ENCODE measurements at regions not wholly inside any gene's neighbourhood (a gene's known extent, or its start where the extent isn't known, plus 50 kb on each side); places are given as distances from the start of the nearest gene placed in this dataset.

DNA sequence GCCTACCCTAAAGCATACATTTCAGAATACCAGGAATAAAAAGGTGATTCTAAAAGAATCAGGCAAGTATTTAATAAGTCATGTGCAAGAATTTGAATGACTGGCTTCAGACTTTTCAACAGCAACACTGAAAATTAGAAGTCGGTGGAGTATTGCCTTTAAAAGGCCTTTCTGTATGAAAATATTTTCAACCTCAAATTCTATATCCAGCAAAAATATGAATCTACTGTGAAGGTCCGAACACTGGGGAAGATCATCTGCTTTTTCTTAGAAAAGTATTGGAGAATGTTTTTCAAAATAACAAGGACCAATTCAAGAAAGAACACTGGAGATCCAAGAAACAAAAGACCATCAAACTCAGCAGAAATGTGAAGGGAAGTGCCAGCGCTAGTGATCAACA is 459.5 kb upstream of the KLF12 start:
- no peaks in the 10 kb centered on the region for H3K27me3 ChIP-seq (ENCODE audit: control insufficient read depth in 1 of 2, insufficient read depth in 2 of 2, low read length in 2 of 2)
- H3K4me3 ChIP-seq (replicated peaks in 1 of 3; ENCODE audit: insufficient read depth in 1 of 3, low read depth in 2 of 3, low read length in 3 of 3): no peak overlapping the region
- no peak overlapping the region for H3K27ac ChIP-seq (ENCODE audit: extremely low read length, insufficient read depth, low read length)
- H3K36me3 ChIP-seq (replicated peaks in 1 of 2; ENCODE audit: control insufficient read depth in 1 of 2, insufficient read depth in 2 of 2, low read length in 2 of 2): no peaks in the 10 kb centered on the region
- H3K79me2 ChIP-seq (ENCODE audit: insufficient read depth, low read length): no peaks in the 10 kb centered on the region
- POLR2A ChIA-PET: no interaction called here
- H3K9ac ChIP-seq (ENCODE audit: insufficient read depth, low read depth, low read length): no peak overlapping the region
- CTCF ChIA-PET (ENCODE audit: low intra/inter-chr PET ratio, low total read pairs): no interaction called here
- no peak overlapping the region for H3K4me2 ChIP-seq (ENCODE audit: low read depth, low read length)
- TF ChIP-seq SP1 (IDR thresholded peaks at IDR 0.05) (no peak), SP1 (CRISPR knock-in tag; IDR thresholded peaks at IDR 0.05) (no peak)
- intact Hi-C loops (cut with micrococcal nuclease; ENCODE audit: unreplicated experiment) (no loop called here), in situ Hi-C loops (cut with HindIII; ENCODE audit: extremely low pct_ligation_motif_present, low pct_unique_long_range_greater_than_20kb) (no loop called here)
- H3K4me1 ChIP-seq (ENCODE audit: insufficient read depth, low read length): no peaks in the 10 kb centered on the region
- no peaks in the 10 kb centered on the region for H3K9me3 ChIP-seq (ENCODE audit: low read length)
- DNase-seq (ENCODE audit: low spot score): no peak
- H2AFZ ChIP-seq (ENCODE audit: low read length): no peak overlapping the region
- BruUV-seq (replicated peaks): no TSS peak
- ATAC-seq: no peak
- FAIRE-seq: no peak
- H4K20me1 ChIP-seq (ENCODE audit: insufficient read depth, low read length): no peaks in the 10 kb centered on the region
- 20% methylated on average over 3 of the region's 3 CpGs for WGBS (ENCODE audit: low lambda C conversion rate)

DNA sequence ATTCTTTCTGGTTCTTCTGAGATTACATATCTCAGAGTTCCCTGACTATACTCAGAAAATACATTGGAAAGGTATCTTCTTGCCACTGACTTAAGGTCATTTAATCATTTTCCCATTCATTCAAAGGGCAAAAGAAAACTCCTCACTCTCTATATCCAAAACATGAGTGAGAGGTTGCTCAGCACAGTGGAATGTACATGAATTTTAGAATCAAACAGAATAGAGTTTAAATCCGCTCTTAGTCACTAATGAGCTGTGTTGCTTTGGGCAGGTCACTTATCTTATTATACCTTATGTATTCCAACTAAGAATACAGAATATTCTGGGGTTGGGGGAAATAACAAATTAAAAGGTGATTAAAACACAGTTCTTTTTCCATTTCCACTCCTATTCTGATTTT is 452.6 kb upstream of the KLF12 start:
- Histone ChIP-seq H3K79me2 (ENCODE audit: insufficient read depth, low read length) (no peaks in the 10 kb centered on the region), H3K4me3 (replicated peaks in 1 of 3; ENCODE audit: insufficient read depth in 1 of 3, low read depth in 2 of 3, low read length in 3 of 3) (no peak overlapping the region), H3K27ac (ENCODE audit: extremely low read length, insufficient read depth, low read length) (no peak overlapping the region), H3K27me3 (ENCODE audit: control insufficient read depth in 1 of 2, insufficient read depth in 2 of 2, low read length in 2 of 2) (no peaks in the 10 kb centered on the region), H2AFZ (ENCODE audit: low read length) (no peak overlapping the region), H3K4me2 (ENCODE audit: low read depth, low read length) (no peak overlapping the region), H3K4me1 (ENCODE audit: insufficient read depth, low read length) (no peaks in the 10 kb centered on the region), H3K36me3 (replicated peaks in 1 of 2; ENCODE audit: control insufficient read depth in 1 of 2, insufficient read depth in 2 of 2, low read length in 2 of 2) (no peaks in the 10 kb centered on the region), H4K20me1 (ENCODE audit: insufficient read depth, low read length) (no peaks in the 10 kb centered on the region), H3K9me3 (ENCODE audit: low read length) (no peaks in the 10 kb centered on the region), H3K9ac (ENCODE audit: insufficient read depth, low read depth, low read length) (no peak overlapping the region)
- BruUV-seq (replicated peaks): no TSS peak
- in situ Hi-C loops (cut with HindIII; ENCODE audit: extremely low pct_ligation_motif_present, low pct_unique_long_range_greater_than_20kb) (no loop called here), intact Hi-C loops (cut with micrococcal nuclease; ENCODE audit: unreplicated experiment) (no loop called here)
- POLR2A ChIA-PET: no interaction called here
- ATAC-seq: no peak
- no peak for DNase-seq (ENCODE audit: low spot score)
- FAIRE-seq: no peak
- no peak for TF ChIP-seq POLR2A (IDR thresholded peaks at IDR 0.05; ENCODE audit: insufficient read depth in 1 of 2, low read depth in 2 of 2, low read length in 2 of 2)
- TF ChIP-seq, protein P1, sequence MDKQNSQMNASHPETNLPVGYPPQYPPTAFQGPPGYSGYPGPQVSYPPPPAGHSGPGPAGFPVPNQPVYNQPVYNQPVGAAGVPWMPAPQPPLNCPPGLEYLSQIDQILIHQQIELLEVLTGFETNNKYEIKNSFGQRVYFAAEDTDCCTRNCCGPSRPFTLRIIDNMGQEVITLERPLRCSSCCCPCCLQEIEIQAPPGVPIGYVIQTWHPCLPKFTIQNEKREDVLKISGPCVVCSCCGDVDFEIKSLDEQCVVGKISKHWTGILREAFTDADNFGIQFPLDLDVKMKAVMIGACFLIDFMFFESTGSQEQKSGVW (CRISPR knock-in tag; IDR thresholded peaks at IDR 0.05; ENCODE audit: borderline replicate concordance): no peak
- TF ChIP-seq ZNF251 (CRISPR knock-in tag; IDR thresholded peaks at IDR 0.05): no peak
- TF ChIP-seq ZNF30 (CRISPR knock-in tag; IDR thresholded peaks at IDR 0.05): no peak
- WGBS (ENCODE audit: low lambda C conversion rate): 0% methylated on average over 1 of the region's 1 CpG
- CTCF ChIA-PET (ENCODE audit: low intra/inter-chr PET ratio, low total read pairs): no interaction called here
